NB4 (cell line): ENCODE measurements at regions not wholly inside any gene's neighbourhood (a gene's known extent, or its start where the extent isn't known, plus 50 kb on each side); places are given as distances from the start of the nearest gene placed in this dataset.

Experiments
- CTCF ChIP-seq: IDR thresholded peaks from one replicate; pipeline ENCODE4 v1.5.1; 2012; ENCODE audit warnings: low read depth, low read length
- MYC ChIP-seq: IDR thresholded peaks from 2 replicates; pipeline ENCODE4 v1.6.1; 2011; ENCODE audit warnings: low read depth, low read length
- POLR2A ChIP-seq: IDR thresholded peaks from 2 replicates; pipeline ENCODE4 v1.6.1; 2011; ENCODE audit warnings: mild to moderate bottlenecking; ENCODE audit not compliant: insufficient read length; ENCODE audit errors: extremely low read depth

GRCh38 chr6:134520181-134521115, 202.5 kb upstream of the SGK1 start:
- no peak for TF ChIP-seq CTCF
- no peak for TF ChIP-seq POLR2A
- TF ChIP-seq MYC = no peak
